ENCODE measurements at regions not wholly inside any gene's neighbourhood (a gene's known extent, or its start where the extent isn't known, plus 50 kb on each side); places are given as distances from the start of the nearest gene placed in this dataset.

DNA sequence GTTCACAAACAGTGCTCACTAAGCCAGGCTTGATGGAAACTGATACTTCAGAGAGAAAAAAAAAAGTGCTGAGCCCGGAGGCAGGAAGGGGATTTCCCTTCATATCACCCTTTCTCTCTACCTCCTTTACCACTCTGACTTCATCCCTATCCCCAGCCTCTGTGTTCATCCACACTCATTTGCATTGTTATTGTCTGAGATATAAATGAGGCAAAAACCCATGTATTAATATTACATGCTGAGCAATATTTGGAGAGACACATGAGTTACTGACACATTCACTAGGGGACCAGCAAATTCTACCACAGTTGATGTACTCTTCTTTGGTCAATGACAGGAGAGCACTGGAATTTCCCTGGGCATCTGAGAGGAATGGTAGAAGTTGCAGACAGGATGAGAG, 175.8 kb downstream of the TNFSF18 start:
- ATAC-seq: no peak
- Histone ChIP-seq H3K27me3 (no peaks in the 10 kb centered on the region), H3K4me1 (no peaks in the 10 kb centered on the region), H3K36me3 (no peaks in the 10 kb centered on the region), H3K27ac (no peak overlapping the region), H3K4me3 (no peak overlapping the region), H3K9me3 (peaks cover 3% of the 10 kb centered on the region)
- no peak for TF ChIP-seq CTCF (IDR thresholded peaks at IDR 0.05)
- intact Hi-C loops (cut with DNase I): no loop called here
- DNase-seq: no peak

DNA sequence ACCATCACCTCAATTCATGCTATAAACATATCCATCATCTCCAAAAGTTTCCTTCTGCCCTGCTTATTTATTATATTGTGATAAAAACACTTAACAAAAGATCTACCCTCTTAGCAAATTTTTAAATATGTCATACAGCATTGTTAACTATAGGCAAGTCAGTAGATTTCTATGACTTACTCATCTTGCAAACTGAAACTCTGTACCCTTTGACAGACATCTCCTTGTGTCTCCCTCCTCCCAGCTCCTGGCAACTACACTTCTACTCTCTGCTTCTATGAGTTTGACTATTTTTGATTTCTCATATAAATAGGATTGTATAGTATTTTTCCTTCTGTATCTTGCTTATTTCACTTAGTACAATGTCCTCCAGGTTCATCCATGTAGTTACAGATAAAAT, 174.8 kb downstream of the TNFSF18 start:
- no peak overlapping the region for H3K27ac ChIP-seq
- DNase-seq (no peak), ATAC-seq (no peak)
- intact Hi-C loops (cut with DNase I): no loop called here
- no peak overlapping the region for H3K4me3 ChIP-seq
- H3K27me3 ChIP-seq: no peaks in the 10 kb centered on the region
- H3K4me1 ChIP-seq: no peaks in the 10 kb centered on the region
- no peaks in the 10 kb centered on the region for H3K36me3 ChIP-seq
- peaks cover 6% of the 10 kb centered on the region for H3K9me3 ChIP-seq
- TF ChIP-seq CTCF (IDR thresholded peaks at IDR 0.05): no peak

DNA sequence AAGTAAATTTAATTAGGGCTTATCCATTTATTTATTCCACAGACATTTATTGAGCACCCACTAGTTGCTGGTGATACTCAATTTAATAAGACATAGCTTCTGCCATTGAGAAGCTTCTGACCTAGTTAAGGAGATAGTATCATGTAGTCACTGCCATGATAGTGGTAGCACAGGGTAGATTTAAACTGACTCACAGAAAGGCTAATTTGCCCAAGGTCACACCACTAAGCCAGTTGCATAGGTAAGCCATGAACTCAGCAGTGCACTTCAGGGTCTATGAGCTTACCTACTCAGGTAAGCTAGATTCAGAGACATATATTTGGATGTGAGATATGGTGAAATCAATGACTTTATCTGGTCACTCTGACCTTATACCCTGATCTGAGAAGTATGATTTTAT, 168.4 kb downstream of the TNFSF18 start:
- no peaks in the 10 kb centered on the region for H3K4me1 ChIP-seq
- no peak overlapping the region for H3K4me3 ChIP-seq
- no peaks in the 10 kb centered on the region for H3K27me3 ChIP-seq
- DNase-seq (no peak), ATAC-seq (no peak)
- intact Hi-C loops (cut with DNase I): no loop called here
- H3K9me3 ChIP-seq: peaks cover 6% of the 10 kb centered on the region
- no peaks in the 10 kb centered on the region for H3K36me3 ChIP-seq
- no peak for TF ChIP-seq CTCF (IDR thresholded peaks at IDR 0.05)
- H3K27ac ChIP-seq: no peak overlapping the region

- ATAC-seq (no peak), DNase-seq (no peak)
- peaks cover 6% of the 10 kb centered on the region for H3K9me3 ChIP-seq
- no peak overlapping the region for H3K27ac ChIP-seq
- no peaks in the 10 kb centered on the region for H3K27me3 ChIP-seq
- H3K36me3 ChIP-seq: no peaks in the 10 kb centered on the region
- intact Hi-C loops (cut with DNase I): no loop called here
- H3K4me3 ChIP-seq: no peak overlapping the region
- H3K4me1 ChIP-seq: no peaks in the 10 kb centered on the region
- TF ChIP-seq CTCF (IDR thresholded peaks at IDR 0.05): no peak
Measured at GRCh38 chr1:172882791-172883386, 167.9 kb downstream of the TNFSF18 start.

DNA sequence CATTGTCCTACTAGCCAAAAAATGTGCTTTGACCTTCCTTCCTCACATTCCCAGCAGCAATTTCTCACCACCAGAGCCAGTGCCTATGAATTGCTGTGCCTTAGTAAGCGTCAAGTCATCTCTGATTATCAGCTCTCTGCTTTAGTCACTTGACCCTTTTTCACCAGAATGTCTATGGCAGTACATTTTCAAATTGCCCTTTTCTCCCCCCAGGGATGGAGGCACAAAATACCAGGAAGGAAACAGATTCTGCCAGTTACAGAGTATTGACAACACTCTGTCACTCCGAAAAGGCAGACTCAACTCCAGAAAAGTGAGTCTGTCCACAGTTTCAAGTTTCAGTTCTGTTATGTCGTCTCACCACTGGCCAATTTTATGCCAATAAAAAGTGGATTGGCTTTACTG, 167.4 kb downstream of the TNFSF18 start:
- peaks cover 6% of the 10 kb centered on the region for H3K9me3 ChIP-seq
- no peak overlapping the region for H3K4me3 ChIP-seq
- H3K4me1 ChIP-seq: no peaks in the 10 kb centered on the region
- DNase-seq: no peak
- intact Hi-C loops (cut with DNase I): no loop called here
- no peaks in the 10 kb centered on the region for H3K36me3 ChIP-seq
- TF ChIP-seq CTCF (IDR thresholded peaks at IDR 0.05): no peak
- ATAC-seq: no peak
- no peaks in the 10 kb centered on the region for H3K27me3 ChIP-seq
- no peak overlapping the region for H3K27ac ChIP-seq

- Histone ChIP-seq H3K4me1 (no peaks in the 10 kb centered on the region), H3K36me3 (no peaks in the 10 kb centered on the region), H3K4me3 (no peak overlapping the region), H3K27me3 (no peaks in the 10 kb centered on the region), H3K27ac (no peak overlapping the region), H3K9me3 (peaks cover 6% of the 10 kb centered on the region)
- ATAC-seq (no peak), DNase-seq (no peak)
- intact Hi-C loops (cut with DNase I): no loop called here
- TF ChIP-seq CTCF (IDR thresholded peaks at IDR 0.05): no peak
Measured at GRCh38 chr1:172883844-172884243, 166.9 kb downstream of the TNFSF18 start.
